Ascending aorta (tissue), 2 donors: ENCODE measurements at regions not wholly inside any gene's neighbourhood (a gene's known extent, or its start where the extent isn't known, plus 50 kb on each side); places are given as distances from the start of the nearest gene placed in this dataset.

Experiments
- DNase-seq, 2 donors: peaks; one replicate each; pipeline ENCODE4 v3.0.0-alpha.2; 2019; ENCODE audit warnings: low spot score in 2 of 2
- H3K27ac ChIP-seq, 2 donors: fragments of 200-600 bp; sonication (generic); one replicate each; pipeline ENCODE4 v1.5.1; 2016 to 2017; ENCODE audit warnings: mild to moderate bottlenecking in 1 of 2
- H3K27me3 ChIP-seq: fragments of 200-600 bp; sonication (generic); one replicate; pipeline ENCODE4 v1.5.1; 2017
- H3K36me3 ChIP-seq, 2 donors: fragments of 200-600 bp; sonication (generic); one replicate each; pipeline ENCODE4 v1.5.1; 2016
- H3K4me1 ChIP-seq, 2 donors: fragments of 200-600 bp; sonication (generic); one replicate each; pipeline ENCODE4 v1.5.1; 2016 to 2017; ENCODE audit warnings: mild to moderate bottlenecking in 1 of 2
- H3K4me3 ChIP-seq, 2 donors: fragments of 200-600 bp; sonication (generic); one replicate each; pipeline ENCODE4 v1.5.1; 2016 to 2017; ENCODE audit warnings: mild to moderate bottlenecking in 1 of 2
- H3K9me3 ChIP-seq, 2 donors: fragments of 200-600 bp; sonication (generic); one replicate each; pipeline ENCODE4 v1.5.1; 2016
- CTCF ChIP-seq, 3 experiments: fragments of 200-600 bp in 2 of 3; fragments of 450-650 bp in 1 of 3; sonication (generic) in 2 of 3; IDR thresholded peaks; one replicate each; pipeline ENCODE4 v1.5.1; 2016 to 2019; ENCODE audit warnings: antibody characterized with exemption in 3 of 3, mild to moderate bottlenecking in 1 of 3, moderate library complexity in 1 of 3
- intact Hi-C: fragments of 100-400 bp; cut with DNase I; formaldehyde crosslinking; loops from one replicate; pipeline ENCODE4 v1.15.1; 2023

GRCh38 chr20:10936786-10937185 lies 263.0 kb upstream of the JAG1 start:
- intact Hi-C loops, result no loop called here
- Histone ChIP-seq H3K27me3 (no peaks in the 10 kb centered on the region), H3K4me3 (no peak overlapping the region), H3K4me1 (peaks cover 0 to 4% of the 10 kb centered on the region in 2 donors), H3K27ac (peak overlapping the region; percentile 57 to 62), H3K36me3 (no peaks in the 10 kb centered on the region), H3K9me3 (no peaks in the 10 kb centered on the region)
- no peak for DNase-seq
- no peak for TF ChIP-seq CTCF (IDR thresholded peaks at IDR 0.05)

DNA sequence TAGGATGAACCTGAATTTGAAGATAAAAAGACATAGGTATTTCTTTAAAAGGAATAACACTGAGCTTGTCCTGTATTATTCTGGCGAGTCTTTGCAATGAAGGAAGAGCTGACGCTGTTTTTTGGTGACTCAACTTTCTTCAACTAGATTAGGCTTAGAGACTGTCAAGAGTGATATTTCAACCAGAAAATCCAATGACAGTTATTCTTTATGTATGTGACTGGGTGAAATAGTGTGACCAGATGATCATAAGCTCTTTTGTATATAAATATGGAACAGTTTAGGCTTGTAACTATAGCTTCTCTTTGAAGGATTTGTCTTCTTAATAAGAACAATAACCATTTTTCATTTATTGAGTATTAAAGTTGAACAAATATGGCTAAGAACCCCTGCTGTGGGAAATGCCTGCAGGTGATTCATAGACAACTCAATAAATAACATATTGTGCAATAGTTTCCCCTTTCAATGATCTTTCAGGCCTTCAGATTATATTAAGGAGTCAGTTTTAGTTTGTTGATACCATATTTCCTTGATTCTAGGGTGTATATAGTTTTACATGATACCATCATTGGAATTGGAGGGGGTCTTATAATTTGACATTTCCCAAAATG lies 265.6 kb upstream of the JAG1 start:
- H3K27me3 ChIP-seq, result no peaks in the 10 kb centered on the region
- H3K36me3 ChIP-seq, result no peaks in the 10 kb centered on the region
- no peak overlapping the region for H3K27ac ChIP-seq
- no peak for DNase-seq
- TF ChIP-seq CTCF (IDR thresholded peaks at IDR 0.05), result no peak
- peaks cover 0 to 4% of the 10 kb centered on the region in 2 donors for H3K4me1 ChIP-seq
- intact Hi-C loops, result no loop called here
- H3K9me3 ChIP-seq, result no peaks in the 10 kb centered on the region
- H3K4me3 ChIP-seq, result no peak overlapping the region

DNA sequence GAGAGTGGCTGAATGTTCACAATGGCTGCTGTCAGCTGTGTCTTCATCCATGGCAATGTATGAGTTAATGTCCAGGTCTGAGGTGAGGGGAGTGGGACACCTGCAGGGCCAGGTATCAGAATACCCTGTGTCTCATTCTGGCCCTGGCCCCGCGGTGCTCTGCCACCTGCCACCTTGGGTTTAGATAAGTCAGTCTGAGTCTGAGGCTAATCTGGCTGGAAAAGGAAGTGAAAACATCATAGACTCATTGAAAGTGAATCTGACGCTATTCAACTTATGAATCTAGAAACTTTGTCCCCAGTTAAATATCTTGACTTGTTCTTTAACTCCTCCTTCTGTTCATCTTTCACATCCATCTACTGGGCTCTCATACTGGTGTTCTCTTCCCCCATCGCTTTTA lies 267.1 kb upstream of the JAG1 start:
- Histone ChIP-seq H3K27me3 (no peaks in the 10 kb centered on the region), H3K9me3 (no peaks in the 10 kb centered on the region), H3K4me1 (peaks cover 0 to 2% of the 10 kb centered on the region in 2 donors), H3K27ac (no peak overlapping the region), H3K36me3 (no peaks in the 10 kb centered on the region), H3K4me3 (no peak overlapping the region)
- intact Hi-C loops, result no loop called here
- no peak for DNase-seq
- TF ChIP-seq CTCF (IDR thresholded peaks at IDR 0.05), result no peak

GRCh38 chr20:10943686-10944265 lies 270.0 kb upstream of the JAG1 start:
- Histone ChIP-seq H3K27ac (no peak overlapping the region), H3K4me1 (no peaks in the 10 kb centered on the region), H3K36me3 (no peaks in the 10 kb centered on the region), H3K27me3 (no peaks in the 10 kb centered on the region), H3K4me3 (no peak overlapping the region), H3K9me3 (no peaks in the 10 kb centered on the region)
- intact Hi-C loops, result no loop called here
- TF ChIP-seq CTCF (IDR thresholded peaks at IDR 0.05), result no peak
- DNase-seq, result no peak

- Histone ChIP-seq H3K9me3 (no peaks in the 10 kb centered on the region), H3K4me1 (no peaks in the 10 kb centered on the region), H3K27me3 (no peaks in the 10 kb centered on the region), H3K27ac (no peak overlapping the region), H3K4me3 (no peak overlapping the region), H3K36me3 (no peaks in the 10 kb centered on the region)
- no peak for DNase-seq
- intact Hi-C loops, result no loop called here
- TF ChIP-seq CTCF (IDR thresholded peaks at IDR 0.05), result no peak
Measured at GRCh38 chr20:10946124-10946880, 272.5 kb upstream of the JAG1 start.
